GM12891 (cell line): ENCODE measurements at regions not wholly inside any gene's neighbourhood (a gene's known extent, or its start where the extent isn't known, plus 50 kb on each side); places are given as distances from the start of the nearest gene placed in this dataset.

Source experiments
- DNase-seq: peaks from one replicate; pipeline ENCODE4 v3.0.0; 2011; ENCODE audit warnings: low spot score; ENCODE audit not compliant: insufficient read length
- FAIRE-seq: peaks from 2 replicates; lab custom pipeline; 2011; peaks lifted over from hg19 to GRCh38; lab: Jason Lieb, UNC
- PAX5 ChIP-seq: IDR thresholded peaks from 2 replicates; pipeline ENCODE4 v1.6.1; 2011; ENCODE audit warnings: low read length, moderate library complexity, mild to moderate bottlenecking; ENCODE audit not compliant: insufficient read depth, severe bottlenecking
- POLR2A ChIP-seq: IDR thresholded peaks from 2 replicates; pipeline ENCODE4 v1.6.1; 2011; ENCODE audit warnings: low read depth, low read length, control low read depth
- POLR2AphosphoS5 ChIP-seq: IDR thresholded peaks from 2 replicates; pipeline ENCODE4 v1.6.1; 2011; ENCODE audit warnings: low read depth, low read length, control low read depth
- POU2F2 ChIP-seq: IDR thresholded peaks from 2 replicates; pipeline ENCODE4 v1.6.1; 2011; ENCODE audit warnings: low read depth, mild to moderate bottlenecking, control low read depth, low read length, moderate library complexity
- SPI1 ChIP-seq: IDR thresholded peaks from 2 replicates; pipeline ENCODE4 v1.6.1; 2011; ENCODE audit warnings: low read depth, low read length, control low read depth
- TAF1 ChIP-seq: IDR thresholded peaks from 2 replicates; pipeline ENCODE4 v1.6.1; 2011; ENCODE audit warnings: low read depth, low read length, control low read depth

- TF ChIP-seq SPI1 (no peak), POU2F2 (no peak), PAX5 (no peak), POLR2A (no peak), POLR2AphosphoS5 (no peak), TAF1 (no peak)
- DNase-seq (no peak), FAIRE-seq (no peak)
Observed at GRCh38 chr5:135186662-135187522, 152.9 kb upstream of the PITX1 start.

- TF ChIP-seq POU2F2 (no peak), POLR2AphosphoS5 (no peak), SPI1 (no peak), POLR2A (no peak), PAX5 (no peak), TAF1 (no peak)
- DNase-seq (no peak), FAIRE-seq (no peak)
Observed at GRCh38 chr5:135185481-135186065, 151.5 kb upstream of the PITX1 start.

GRCh38 chr5:135184646-135185045 lies 150.6 kb upstream of the PITX1 start:
- FAIRE-seq (no peak), DNase-seq (no peak)
- TF ChIP-seq POLR2A (no peak), POU2F2 (no peak), PAX5 (no peak), TAF1 (no peak)

- no peak for DNase-seq
- TF ChIP-seq SPI1 (no peak), POLR2A (no peak), PAX5 (no peak), POU2F2 (no peak), TAF1 (no peak), POLR2AphosphoS5 (no peak)
- FAIRE-seq: no peak
Observed at GRCh38 chr5:135183464-135183863, 149.4 kb upstream of the PITX1 start.

- DNase-seq: no peak
- TF ChIP-seq POLR2A: no peak
- TF ChIP-seq TAF1: no peak
- no peak for TF ChIP-seq PAX5
- TF ChIP-seq POU2F2: no peak
- no peak for TF ChIP-seq POLR2AphosphoS5
- TF ChIP-seq SPI1: no peak
- FAIRE-seq: no peak
Observed at GRCh38 chr5:135182675-135183074, 148.6 kb upstream of the PITX1 start.

- FAIRE-seq (no peak), DNase-seq (no peak)
- TF ChIP-seq POLR2A: no peak
- no peak for TF ChIP-seq PAX5
- no peak for TF ChIP-seq SPI1
- no peak for TF ChIP-seq TAF1
- TF ChIP-seq POLR2AphosphoS5: no peak
- TF ChIP-seq POU2F2: no peak
Observed at GRCh38 chr5:135181653-135182052, 147.6 kb upstream of the PITX1 start.

- FAIRE-seq (no peak), DNase-seq (no peak)
- TF ChIP-seq POLR2AphosphoS5 (no peak), POU2F2 (no peak), TAF1 (no peak), SPI1 (no peak), POLR2A (no peak), PAX5 (no peak)
Observed at GRCh38 chr5:135179308-135179980, 145.4 kb upstream of the PITX1 start.

GRCh38 chr5:135178476-135179155 lies 144.6 kb upstream of the PITX1 start:
- TF ChIP-seq SPI1: no peak
- TF ChIP-seq TAF1: no peak
- no peak for TF ChIP-seq POLR2AphosphoS5
- TF ChIP-seq POLR2A: no peak
- no peak for TF ChIP-seq PAX5
- no peak for TF ChIP-seq POU2F2
- no peak for DNase-seq
- FAIRE-seq: no peak

- TF ChIP-seq TAF1 (no peak), POLR2A (no peak), PAX5 (no peak), POLR2AphosphoS5 (no peak), POU2F2 (no peak), SPI1 (no peak)
- DNase-seq (no peak), FAIRE-seq (no peak)
Observed at GRCh38 chr5:135177591-135177990, 143.6 kb upstream of the PITX1 start.

- DNase-seq (no peak), FAIRE-seq (no peak)
- no peak for TF ChIP-seq TAF1
- TF ChIP-seq POLR2A: no peak
- TF ChIP-seq SPI1: no peak
- no peak for TF ChIP-seq POLR2AphosphoS5
- TF ChIP-seq PAX5: no peak
- TF ChIP-seq POU2F2: no peak
Observed at GRCh38 chr5:135176991-135177390, 143.0 kb upstream of the PITX1 start.
